ENCODE measurements at regions not wholly inside any gene's neighbourhood (a gene's known extent, or its start where the extent isn't known, plus 50 kb on each side); places are given as distances from the start of the nearest gene placed in this dataset.

GRCh38 chr3:152733584-152734119 is 101.3 kb upstream of the P2RY1 start:
- TF ChIP-seq POLR2A (IDR thresholded peaks at IDR 0.05) (no peak), CTCF (IDR thresholded peaks at IDR 0.05) (no peak)

Data from esophagus squamous epithelium (tissue), 4 donors.